ENCODE measurements at regions not wholly inside any gene's neighbourhood (a gene's known extent, or its start where the extent isn't known, plus 50 kb on each side); places are given as distances from the start of the nearest gene placed in this dataset.

GRCh38 chr13:50758796-50759195 lies 84.7 kb downstream of the DLEU7 start:
- no peak overlapping the region for H3K14ac ChIP-seq (replicated peaks; ENCODE audit: low read depth, low read length)
- ChIA-PET CTCF (interaction anchor here (0.6 kb wide), 1 partner anchor 146 kb away, joined by 3 read pairs; no protein-coding TSS in a partner anchor), POLR2A (ENCODE audit: unreplicated experiment) (no interaction called here)
- H4K5ac ChIP-seq (ENCODE audit: low read depth, low read length) = no peak overlapping the region
- no peak overlapping the region for H3K56ac ChIP-seq (ENCODE audit: extremely low read depth, insufficient read depth, low read length)
- peaks cover 18% of the 10 kb centered on the region for H3K27me3 ChIP-seq (ENCODE audit: control insufficient read depth, insufficient read depth, low read length)
- H4K20me1 ChIP-seq (ENCODE audit: insufficient read depth, low read length) = no peaks in the 10 kb centered on the region
- no peak for DNase-seq
- no peak overlapping the region for H2BK120ac ChIP-seq (ENCODE audit: low read depth, low read length)
- no peak overlapping the region for H2AK9ac ChIP-seq (replicated peaks; ENCODE audit: low read depth, low read length, poor library complexity)
- no peak overlapping the region for H3K4ac ChIP-seq (ENCODE audit: low read depth, low read length)
- no peak overlapping the region for H2BK5ac ChIP-seq (ENCODE audit: low read depth, low read length, poor library complexity, severe bottlenecking)
- no peaks in the 10 kb centered on the region for H3K4me1 ChIP-seq (ENCODE audit: control insufficient read depth, insufficient read depth, low read length)
- H2BK15ac ChIP-seq (ENCODE audit: low read depth, low read length) = no peak overlapping the region
- no CpG with 5 or more reads among the region's 1 CpG for WGBS, 2 experiments (ENCODE audit: extremely low coverage in 2 of 2, insufficient read length in 1 of 2)
- no peak for ATAC-seq (ENCODE audit: low read depth)
- no peak overlapping the region for H3K23ac ChIP-seq (ENCODE audit: low read depth, low read length)
- no peaks in the 10 kb centered on the region for H3K79me1 ChIP-seq (ENCODE audit: low read depth in 1 of 2, low read length in 2 of 2)
- H3K36me3 ChIP-seq (ENCODE audit: control insufficient read depth, insufficient read depth, low read length) = no peaks in the 10 kb centered on the region
- H3K18ac ChIP-seq (ENCODE audit: low read depth, low read length) = no peak overlapping the region
- H2BK20ac ChIP-seq (ENCODE audit: low read depth, low read length) = no peak overlapping the region
- no TSS peak for BruUV-seq (replicated peaks)
- H4K8ac ChIP-seq (ENCODE audit: low read depth in 2 of 2, low read length in 2 of 2) = no peak overlapping the region
- 0 out of 2 replicates have a peak, but pooled peaks cover 1% of the 10 kb centered on the region for H3K9me3 ChIP-seq (ENCODE audit: control insufficient read depth, insufficient read depth, low read length)
- no peak overlapping the region for H2AK5ac ChIP-seq (ENCODE audit: low read depth, low read length)
- no peaks in the 10 kb centered on the region for H3K9me1 ChIP-seq (ENCODE audit: insufficient read depth, low read length)
- in situ Hi-C loops (cut with MboI; ENCODE audit: low sequenced_read_pairs) = no loop called here
- no peak overlapping the region for H3K4me2 ChIP-seq (ENCODE audit: low read depth, low read length)
- no peak overlapping the region for H2AFZ ChIP-seq (replicated peaks; ENCODE audit: low read length, poor library complexity)
- intact Hi-C loops (cut with micrococcal nuclease) = no loop called here
- dilution Hi-C loops (cut with HindIII; ENCODE audit: low sequenced_read_pairs, unreplicated experiment) = no loop called here
- no peak overlapping the region for H4K91ac ChIP-seq (ENCODE audit: insufficient read depth, low read depth, low read length)
- TF ChIP-seq MXI1 (IDR thresholded peaks at IDR 0.05; ENCODE audit: borderline replicate concordance, low read depth, low read length) (no peak), RCOR1 (IDR thresholded peaks at IDR 0.05; ENCODE audit: insufficient replicate concordance, low read length) (no peak), NFE2L2 (IDR thresholded peaks at IDR 0.05; ENCODE audit: low read depth, low read length) (no peak), MAFK (IDR thresholded peaks at IDR 0.05; ENCODE audit: low read depth, low read length) (no peak), RAD21 (IDR thresholded peaks at IDR 0.05; ENCODE audit: low read length) (no peak), SMC3 (IDR thresholded peaks at IDR 0.05; ENCODE audit: low read depth, low read length) (no peak), POLR2A (IDR thresholded peaks at IDR 0.05; ENCODE audit: low read depth, low read length) (no peak), MAZ (IDR thresholded peaks at IDR 0.05; ENCODE audit: borderline replicate concordance, low read depth, low read length) (no peak)
- TF ChIP-seq, protein P1, sequence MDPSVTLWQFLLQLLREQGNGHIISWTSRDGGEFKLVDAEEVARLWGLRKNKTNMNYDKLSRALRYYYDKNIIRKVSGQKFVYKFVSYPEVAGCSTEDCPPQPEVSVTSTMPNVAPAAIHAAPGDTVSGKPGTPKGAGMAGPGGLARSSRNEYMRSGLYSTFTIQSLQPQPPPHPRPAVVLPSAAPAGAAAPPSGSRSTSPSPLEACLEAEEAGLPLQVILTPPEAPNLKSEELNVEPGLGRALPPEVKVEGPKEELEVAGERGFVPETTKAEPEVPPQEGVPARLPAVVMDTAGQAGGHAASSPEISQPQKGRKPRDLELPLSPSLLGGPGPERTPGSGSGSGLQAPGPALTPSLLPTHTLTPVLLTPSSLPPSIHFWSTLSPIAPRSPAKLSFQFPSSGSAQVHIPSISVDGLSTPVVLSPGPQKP (IDR thresholded peaks at IDR 0.05; ENCODE audit: borderline replicate concordance, low read depth, low read length) = no peak
- no peak overlapping the region for H3K27ac ChIP-seq (ENCODE audit: insufficient read depth, low read length)
- H3K9ac ChIP-seq (ENCODE audit: low read depth, low read length) = no peak overlapping the region
- no peak overlapping the region for H3K4me3 ChIP-seq (ENCODE audit: insufficient read depth, low read depth, low read length)
